Skeletal muscle satellite cell (primary cell): ENCODE measurements at regions not wholly inside any gene's neighbourhood (a gene's known extent, or its start where the extent isn't known, plus 50 kb on each side); places are given as distances from the start of the nearest gene placed in this dataset.

Source experiments
- H3K27me3 ChIP-seq: 2 replicates; pipeline ENCODE4 v1.7.0; 2013; ENCODE audit warnings: low read length; ENCODE audit not compliant: control insufficient read depth, insufficient read depth
- H3K36me3 ChIP-seq: 2 replicates; pipeline ENCODE4 v1.7.0; 2013; ENCODE audit warnings: mild to moderate bottlenecking, control low read depth, low read length; ENCODE audit not compliant: insufficient read depth
- H3K4me1 ChIP-seq: 2 replicates; pipeline ENCODE4 v1.7.0; 2013; ENCODE audit warnings: low read length; ENCODE audit not compliant: control insufficient read depth, insufficient read depth
- H3K4me2 ChIP-seq: 2 replicates; pipeline ENCODE4 v1.7.0; 2013; ENCODE audit warnings: mild to moderate bottlenecking, low read length
- H3K4me3 ChIP-seq: 2 replicates; pipeline ENCODE4 v1.7.0; 2013; ENCODE audit warnings: low read length
- H3K9ac ChIP-seq: 2 replicates; pipeline ENCODE4 v1.7.0; 2013; ENCODE audit warnings: mild to moderate bottlenecking, low read depth, low read length, moderate library complexity
- H3K9me3 ChIP-seq: replicated peaks from 2 replicates; pipeline ENCODE4 v1.7.0; 2013; ENCODE audit warnings: mild to moderate bottlenecking, control low read depth, low read length

DNA sequence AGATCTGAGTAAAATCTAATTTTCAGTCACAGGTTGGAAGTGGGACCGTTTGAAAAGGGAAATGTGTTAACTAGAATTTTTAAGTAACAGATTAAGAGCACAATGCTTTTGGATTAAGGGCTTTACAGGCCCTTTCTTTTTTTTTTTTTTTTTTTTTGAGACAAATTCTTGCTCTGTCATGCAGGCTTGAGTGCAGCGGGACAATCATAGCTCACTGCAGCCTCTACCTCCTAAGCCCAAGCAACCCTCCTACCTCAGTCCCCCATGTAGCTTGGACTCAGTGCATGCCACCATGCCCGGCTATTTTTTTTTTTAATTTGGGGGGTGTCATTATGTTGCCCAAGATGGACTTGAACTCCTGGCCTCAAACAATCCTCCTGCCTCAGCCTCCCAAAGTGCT is 363.7 kb downstream of the LIG4 start:
- H3K9me3 ChIP-seq, result no peaks in the 10 kb centered on the region
- no peak overlapping the region for H3K4me3 ChIP-seq
- no peaks in the 10 kb centered on the region for H3K27me3 ChIP-seq
- no peaks in the 10 kb centered on the region for H3K4me1 ChIP-seq
- H3K4me2 ChIP-seq, result no peak overlapping the region
- no peak overlapping the region for H3K9ac ChIP-seq
- no peaks in the 10 kb centered on the region for H3K36me3 ChIP-seq

DNA sequence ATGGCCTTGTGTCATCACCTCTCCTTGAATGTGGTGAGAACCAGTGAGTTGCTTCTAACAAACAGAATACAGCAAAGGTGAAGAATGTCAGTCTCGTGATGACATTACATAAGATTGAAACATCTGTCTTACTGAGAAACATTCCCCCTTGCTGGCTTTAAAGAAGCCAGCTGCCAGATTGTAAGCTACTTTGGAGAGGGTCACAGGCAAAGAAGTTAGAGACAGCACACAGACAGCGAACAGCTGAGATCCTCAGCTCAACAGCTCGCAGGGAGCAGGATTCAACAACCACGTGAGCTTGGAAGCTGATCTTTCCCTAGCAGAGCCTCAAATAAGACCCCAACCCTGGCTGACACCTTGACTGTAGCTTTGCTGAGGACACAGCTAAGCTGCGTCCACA is 367.9 kb downstream of the LIG4 start:
- H3K36me3 ChIP-seq, result no peaks in the 10 kb centered on the region
- H3K27me3 ChIP-seq, result no peaks in the 10 kb centered on the region
- no peaks in the 10 kb centered on the region for H3K4me1 ChIP-seq
- H3K9me3 ChIP-seq, result no peaks in the 10 kb centered on the region
- H3K4me2 ChIP-seq, result no peak overlapping the region
- H3K4me3 ChIP-seq, result no peak overlapping the region
- no peak overlapping the region for H3K9ac ChIP-seq

DNA sequence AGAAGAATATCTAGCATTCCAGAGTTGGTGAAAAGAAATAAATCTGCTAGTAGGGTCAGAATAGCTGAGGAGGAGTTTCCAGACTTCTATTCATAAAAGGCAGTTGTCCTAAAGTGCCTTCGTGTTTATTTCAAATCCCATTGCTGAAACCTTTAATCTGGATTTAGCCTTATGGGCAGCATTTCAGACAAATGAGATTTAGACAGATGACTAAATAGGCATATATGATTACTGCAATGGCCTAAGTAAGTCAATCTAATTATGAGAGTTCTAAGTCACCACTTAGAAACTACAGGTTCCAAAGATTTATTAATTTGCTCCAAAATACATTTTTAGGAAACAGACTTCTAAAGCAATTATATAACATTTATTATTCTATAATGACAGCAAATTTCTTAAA is 368.7 kb downstream of the LIG4 start:
- no peak overlapping the region for H3K4me3 ChIP-seq

DNA sequence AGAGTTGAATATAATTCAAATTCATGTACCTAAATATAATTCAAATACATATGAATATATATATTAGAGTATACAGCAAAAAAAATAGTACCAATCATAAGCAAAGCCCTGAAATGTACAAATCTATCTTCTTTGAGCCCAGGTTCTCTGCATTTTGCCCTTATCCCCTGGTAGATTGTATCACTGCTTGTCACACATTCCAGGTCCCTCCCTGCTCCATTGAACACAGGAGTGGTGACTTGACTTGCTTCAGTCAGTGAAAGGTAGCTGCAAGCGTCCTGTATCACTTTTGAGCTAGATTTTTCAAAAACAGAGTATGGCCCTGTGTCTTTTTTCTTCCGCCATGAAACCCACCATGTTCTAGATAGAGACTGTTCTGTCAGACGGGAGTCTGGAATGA is 369.4 kb downstream of the LIG4 start:
- no peaks in the 10 kb centered on the region for H3K9me3 ChIP-seq
- H3K27me3 ChIP-seq, result no peaks in the 10 kb centered on the region
- no peaks in the 10 kb centered on the region for H3K4me1 ChIP-seq
- no peak overlapping the region for H3K4me2 ChIP-seq
- no peak overlapping the region for H3K9ac ChIP-seq
- no peaks in the 10 kb centered on the region for H3K36me3 ChIP-seq
- no peak overlapping the region for H3K4me3 ChIP-seq

More for the DNA sequence above, 368.7 kb downstream of the LIG4 start:
- H3K27me3 ChIP-seq, result no peaks in the 10 kb centered on the region
- no peak overlapping the region for H3K9ac ChIP-seq
- H3K36me3 ChIP-seq, result no peaks in the 10 kb centered on the region
- no peaks in the 10 kb centered on the region for H3K4me1 ChIP-seq
- no peaks in the 10 kb centered on the region for H3K9me3 ChIP-seq
- no peak overlapping the region for H3K4me2 ChIP-seq

DNA sequence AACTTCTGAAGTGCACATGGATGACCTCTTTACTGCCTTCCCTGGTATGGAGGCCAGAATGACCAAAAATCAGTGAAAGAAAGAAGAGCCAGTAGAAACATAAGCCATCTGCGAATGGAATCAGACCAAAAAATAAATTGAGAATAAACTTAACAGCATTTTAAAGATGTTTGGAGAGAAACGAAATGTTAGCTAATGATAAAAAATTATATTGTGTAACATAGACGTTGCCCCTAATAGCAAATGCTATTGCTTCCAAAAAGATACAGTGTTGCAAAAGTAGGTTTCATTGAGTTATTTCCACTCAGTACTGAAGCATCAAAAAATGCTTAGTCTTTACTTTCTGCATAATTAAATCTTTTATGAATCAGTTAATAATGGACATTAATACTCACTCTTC is 371.7 kb downstream of the LIG4 start:
- no peaks in the 10 kb centered on the region for H3K9me3 ChIP-seq
- no peaks in the 10 kb centered on the region for H3K27me3 ChIP-seq
- H3K9ac ChIP-seq, result no peak overlapping the region
- H3K4me3 ChIP-seq, result no peak overlapping the region
- no peaks in the 10 kb centered on the region for H3K4me1 ChIP-seq
- no peaks in the 10 kb centered on the region for H3K36me3 ChIP-seq
- H3K4me2 ChIP-seq, result no peak overlapping the region

DNA sequence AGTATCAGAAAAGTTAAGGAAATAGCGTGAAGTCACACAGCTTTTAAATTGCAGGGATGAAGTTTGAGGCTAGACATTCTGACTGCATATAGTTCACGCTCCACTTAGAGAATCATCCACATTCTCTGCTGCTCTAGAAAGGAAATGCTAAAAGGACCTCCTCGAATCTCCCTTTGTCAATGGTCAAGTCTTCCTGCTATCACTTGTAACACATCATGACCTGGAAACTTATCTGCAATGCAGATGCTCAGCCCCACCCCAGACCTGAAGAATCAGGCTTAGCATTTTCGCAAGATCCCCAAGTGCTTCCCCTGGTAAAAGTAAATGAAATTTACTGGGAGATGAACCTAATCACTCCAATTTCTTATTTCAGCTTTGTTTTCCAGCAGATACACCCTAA is 372.1 kb downstream of the LIG4 start:
- Histone ChIP-seq H3K4me1 (no peaks in the 10 kb centered on the region), H3K4me2 (no peak overlapping the region), H3K9me3 (no peaks in the 10 kb centered on the region), H3K4me3 (no peak overlapping the region), H3K27me3 (no peaks in the 10 kb centered on the region), H3K9ac (no peak overlapping the region), H3K36me3 (no peaks in the 10 kb centered on the region)

DNA sequence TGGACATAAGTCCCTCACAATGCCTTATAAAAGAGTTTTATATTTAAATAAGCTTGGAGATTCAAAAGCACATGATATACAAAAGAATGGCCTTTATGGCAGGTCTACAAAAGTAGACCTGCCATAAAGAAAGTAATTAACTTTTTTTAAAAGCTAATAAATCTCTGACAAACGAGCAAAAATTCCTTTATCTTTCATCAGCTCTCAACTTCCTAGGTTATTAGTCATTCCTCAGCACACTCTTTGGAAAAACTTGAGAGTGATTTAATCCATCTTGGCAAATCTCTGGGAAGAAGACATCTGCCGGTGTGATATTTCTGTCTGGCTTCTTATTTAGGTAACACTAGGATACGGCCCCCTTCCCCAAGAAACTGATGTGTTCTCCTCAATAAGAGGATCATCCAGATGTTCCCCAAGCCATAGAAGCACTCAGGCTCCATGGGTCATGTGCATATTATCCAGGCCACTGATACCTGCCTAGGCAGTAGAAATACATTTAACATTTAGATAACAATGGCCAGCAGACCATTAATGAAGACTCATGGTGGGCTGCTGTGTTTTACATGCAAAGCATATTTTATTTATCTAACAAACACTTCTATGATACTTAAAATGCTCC is 372.7 kb downstream of the LIG4 start:
- H3K36me3 ChIP-seq, result no peaks in the 10 kb centered on the region
- H3K9me3 ChIP-seq, result no peaks in the 10 kb centered on the region
- no peaks in the 10 kb centered on the region for H3K4me1 ChIP-seq
- no peak overlapping the region for H3K9ac ChIP-seq
- no peak overlapping the region for H3K4me3 ChIP-seq
- H3K4me2 ChIP-seq, result no peak overlapping the region
- H3K27me3 ChIP-seq, result no peaks in the 10 kb centered on the region

DNA sequence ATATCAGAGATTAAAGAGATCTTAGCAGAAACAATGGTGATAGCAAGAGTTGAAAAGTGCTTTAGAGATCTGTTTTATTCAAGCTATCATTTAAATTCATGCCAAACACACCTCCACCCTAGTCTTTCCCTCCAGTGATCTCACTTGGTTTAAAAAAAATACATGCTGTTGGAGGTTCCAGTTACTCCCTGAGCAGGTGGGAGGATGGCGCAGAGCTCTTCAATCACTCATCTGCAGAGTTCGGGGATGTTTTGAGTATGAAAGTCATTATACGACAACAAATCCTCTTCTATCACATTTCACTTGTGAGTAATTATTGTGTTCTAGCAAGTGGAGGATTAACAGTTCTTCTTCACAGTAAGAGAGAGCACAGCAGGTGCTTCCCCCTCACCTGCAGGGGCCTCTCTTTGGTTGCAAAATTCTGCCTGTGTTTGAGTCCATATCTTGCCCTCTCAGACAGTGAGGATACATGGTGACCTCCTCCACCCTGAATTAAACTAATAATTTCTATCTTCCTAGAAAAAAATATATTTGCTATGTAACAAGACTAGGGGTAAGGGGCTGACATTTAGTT is 376.7 kb downstream of the LIG4 start:
- no peak overlapping the region for H3K9ac ChIP-seq
- H3K36me3 ChIP-seq, result no peaks in the 10 kb centered on the region

DNA sequence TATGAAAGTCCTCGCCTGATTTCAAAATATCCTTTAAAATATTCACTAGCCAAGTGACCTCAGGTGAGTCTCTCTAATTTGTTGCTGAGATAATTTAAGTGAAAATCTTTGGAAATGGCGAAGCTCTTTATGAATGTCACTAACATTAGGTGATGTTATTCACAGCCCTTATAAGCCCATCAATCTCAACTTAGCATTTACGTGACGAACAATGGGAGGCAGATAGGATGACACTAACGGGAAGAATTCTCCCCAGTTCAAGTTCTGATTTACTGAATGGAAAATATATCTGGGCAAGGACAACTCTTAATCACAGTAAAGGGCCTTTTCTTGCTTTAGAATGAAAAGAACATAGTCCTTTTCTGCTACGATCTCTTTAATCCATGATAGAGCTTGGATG is 378.7 kb downstream of the LIG4 start:
- Histone ChIP-seq H3K9ac (no peak overlapping the region), H3K4me1 (no peaks in the 10 kb centered on the region), H3K4me2 (no peak overlapping the region), H3K27me3 (no peaks in the 10 kb centered on the region), H3K36me3 (no peaks in the 10 kb centered on the region), H3K9me3 (peaks cover 4% of the 10 kb centered on the region), H3K4me3 (no peak overlapping the region)

More for the DNA sequence above, 376.7 kb downstream of the LIG4 start:
- H3K9me3 ChIP-seq, result no peaks in the 10 kb centered on the region
- H3K27me3 ChIP-seq, result no peaks in the 10 kb centered on the region
- no peak overlapping the region for H3K4me3 ChIP-seq
- H3K4me2 ChIP-seq, result no peak overlapping the region
- no peaks in the 10 kb centered on the region for H3K4me1 ChIP-seq

DNA sequence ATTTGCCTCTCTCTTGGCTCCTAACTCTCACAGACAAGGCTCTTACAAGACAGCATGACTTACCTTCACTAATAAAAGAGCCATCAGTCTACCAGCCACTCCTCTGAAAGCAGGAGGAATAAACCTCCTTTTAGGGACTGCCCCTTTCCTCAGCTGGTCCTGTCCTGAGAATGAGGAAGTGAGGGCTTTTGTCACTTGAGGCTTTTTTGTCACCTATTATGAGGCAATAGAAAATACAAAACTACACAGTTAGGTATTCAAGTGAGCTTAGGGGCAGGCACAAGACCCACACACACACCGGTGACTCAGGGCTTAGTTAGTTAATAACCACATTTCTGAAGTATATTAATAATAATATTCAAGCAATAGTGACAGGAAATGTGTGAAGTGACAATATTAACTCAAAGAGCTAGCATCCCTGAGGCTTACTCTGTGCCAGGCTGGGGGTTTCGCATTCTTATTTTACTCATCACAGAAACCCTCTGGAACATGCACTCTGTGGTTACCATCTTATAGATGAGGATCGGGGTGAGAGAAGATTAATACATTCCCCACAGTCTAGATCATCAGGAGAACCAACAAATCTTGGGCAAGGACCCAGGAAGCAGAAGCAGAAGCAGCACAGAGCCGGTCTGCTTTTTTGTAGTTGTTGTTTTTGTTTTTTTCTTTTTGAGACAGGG is 379.9 kb downstream of the LIG4 start:
- Histone ChIP-seq H3K4me3 (no peak overlapping the region), H3K9ac (no peak overlapping the region), H3K27me3 (no peaks in the 10 kb centered on the region), H3K9me3 (peaks cover 4% of the 10 kb centered on the region), H3K4me2 (no peak overlapping the region), H3K36me3 (no peaks in the 10 kb centered on the region), H3K4me1 (no peaks in the 10 kb centered on the region)

DNA sequence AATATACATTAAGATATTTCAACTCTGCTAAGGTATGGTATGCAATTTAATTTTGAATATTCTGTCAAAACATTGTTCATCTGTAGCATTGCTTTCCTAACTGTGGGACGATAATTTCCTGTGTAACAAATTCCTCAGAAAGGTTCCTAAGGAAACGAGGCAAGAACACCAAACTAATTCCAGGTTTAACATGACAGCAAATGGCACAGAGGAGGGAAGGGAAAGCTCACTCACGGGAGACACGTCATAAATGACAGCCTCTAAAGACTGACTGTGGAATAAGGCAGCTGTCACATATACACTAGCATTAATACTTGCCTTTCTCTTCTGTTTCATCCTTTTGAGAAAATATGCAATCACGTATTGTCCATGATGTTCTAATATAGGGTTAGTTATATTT is 380.6 kb downstream of the LIG4 start:
- H3K4me3 ChIP-seq, result no peak overlapping the region
- no peaks in the 10 kb centered on the region for H3K27me3 ChIP-seq
- no peak overlapping the region for H3K4me2 ChIP-seq
- no peaks in the 10 kb centered on the region for H3K4me1 ChIP-seq
- H3K9me3 ChIP-seq, result peaks cover 4% of the 10 kb centered on the region
- no peaks in the 10 kb centered on the region for H3K36me3 ChIP-seq
- H3K9ac ChIP-seq, result no peak overlapping the region

DNA sequence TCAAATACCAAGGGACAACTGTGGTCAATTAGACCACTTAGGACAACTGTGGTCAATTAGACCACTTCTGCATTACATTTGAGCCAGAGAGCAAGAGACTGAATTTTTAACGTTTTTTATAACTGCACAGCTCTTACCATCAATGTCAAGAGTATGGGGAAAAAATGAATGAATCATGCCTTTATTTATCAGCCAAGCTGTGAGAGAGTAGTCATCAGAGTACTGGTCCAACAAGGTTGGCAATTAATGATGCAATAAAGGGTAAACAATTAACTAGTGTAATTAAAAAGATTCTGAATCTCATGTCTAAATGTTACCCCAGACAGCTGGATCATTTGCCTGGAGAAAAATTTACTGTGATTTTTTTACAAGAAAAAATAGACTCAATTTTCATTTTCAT is 381.1 kb downstream of the LIG4 start:
- Histone ChIP-seq H3K27me3 (no peaks in the 10 kb centered on the region), H3K4me3 (no peak overlapping the region), H3K4me1 (no peaks in the 10 kb centered on the region), H3K4me2 (no peak overlapping the region), H3K36me3 (no peaks in the 10 kb centered on the region), H3K9ac (no peak overlapping the region), H3K9me3 (peaks cover 4% of the 10 kb centered on the region)
